Loucy (cell line): ENCODE measurements at regions not wholly inside any gene's neighbourhood (a gene's known extent, or its start where the extent isn't known, plus 50 kb on each side); places are given as distances from the start of the nearest gene placed in this dataset.
A peak's percentile ranks its signal among the peaks of the same experiment; 100 is the strongest.

ENCODE experiments used
- H2AFZ ChIP-seq: fragments of 200-600 bp; sonication (generic); 2 replicates; pipeline ENCODE4 v1.6.0; 2016; ENCODE audit warnings: antibody characterized with exemption, mild to moderate bottlenecking, low read length, moderate library complexity
- H3F3A ChIP-seq: fragments of 200-600 bp; 2 replicates; pipeline ENCODE4 v1.6.0; 2016; ENCODE audit warnings: antibody characterized with exemption, low read depth, mild to moderate bottlenecking
- H3K27me3 ChIP-seq: fragments of 200-600 bp; sonication (generic); 2 replicates; pipeline ENCODE4 v1.6.1; 2014; ENCODE audit warnings: low read length, mild to moderate bottlenecking; ENCODE audit not compliant: insufficient read depth, poor library complexity, severe bottlenecking
- H3K36me3 ChIP-seq: fragments of 200-600 bp; sonication (generic); 2 replicates; pipeline ENCODE4 v1.6.1; 2016; ENCODE audit warnings: low read length; ENCODE audit not compliant: insufficient read depth
- H3K4me1 ChIP-seq: fragments of 200-600 bp; sonication (generic); 2 replicates; pipeline ENCODE4 v1.5.1; 2014; ENCODE audit warnings: low read length, mild to moderate bottlenecking; ENCODE audit not compliant: insufficient read depth, poor library complexity, severe bottlenecking
- H3K4me2 ChIP-seq: fragments of 200-600 bp; sonication (generic); 2 replicates; pipeline ENCODE4 v1.6.0; 2014; ENCODE audit warnings: antibody characterized with exemption, low read length, low read depth, mild to moderate bottlenecking; ENCODE audit not compliant: poor library complexity, severe bottlenecking
- H3K4me3 ChIP-seq: fragments of 200-600 bp; sonication (generic); 2 replicates; pipeline ENCODE4 v1.5.1; 2014; ENCODE audit warnings: low read length, mild to moderate bottlenecking, mixed read lengths; ENCODE audit not compliant: poor library complexity, severe bottlenecking
- H3K79me2 ChIP-seq: fragments of 200-600 bp; sonication (generic); 2 replicates; pipeline ENCODE4 v1.6.1; 2014; ENCODE audit warnings: low read length; ENCODE audit not compliant: insufficient read depth
- H3K9ac ChIP-seq: fragments of 200-600 bp; sonication (generic); 2 replicates; pipeline ENCODE4 v1.6.0; 2014; ENCODE audit warnings: mild to moderate bottlenecking, low read depth, low read length, moderate library complexity; ENCODE audit not compliant: poor library complexity, severe bottlenecking
- H3K9me2 ChIP-seq: fragments of 200-600 bp; sonication (generic); replicated peaks from 2 replicates; pipeline ENCODE4 v1.6.1; 2016; ENCODE audit warnings: low read depth, low read length, mixed read lengths
- H3K9me3 ChIP-seq: fragments of 200-600 bp; sonication (generic); 2 replicates; pipeline ENCODE4 v1.6.1; 2014; ENCODE audit warnings: mild to moderate bottlenecking, antibody characterized with exemption, low read length, low read depth; ENCODE audit not compliant: insufficient read depth
- H4K20me1 ChIP-seq: fragments of 200-600 bp; sonication (generic); 2 replicates; pipeline ENCODE4 v1.6.0; 2014; ENCODE audit warnings: antibody characterized with exemption, low read length, mild to moderate bottlenecking; ENCODE audit not compliant: insufficient read depth, poor library complexity, severe bottlenecking
- CTCF ChIP-seq: fragments of 200-600 bp; sonication (generic); conservative IDR thresholded peaks from 2 replicates; pipeline ENCODE4 v1.5.1; 2014; ENCODE audit warnings: mild to moderate bottlenecking, antibody characterized with exemption, low read length
- EZH2phosphoT487 ChIP-seq: fragments of 200-600 bp; IDR thresholded peaks from 2 replicates; pipeline ENCODE4 v1.6.1; 2018; ENCODE audit warnings: antibody characterized with exemption, mild to moderate bottlenecking, moderate library complexity, borderline replicate concordance

GRCh38 chr2:175293776-175294175 is 112.3 kb upstream of the ATP5MC3 start:
- no peaks in the 10 kb centered on the region for H3K27me3 ChIP-seq

GRCh38 chr2:175293195-175293594 is 111.7 kb upstream of the ATP5MC3 start:
- no peak overlapping the region for H2AFZ ChIP-seq
- no peak overlapping the region for H3K9ac ChIP-seq
- no peaks in the 10 kb centered on the region for H3K36me3 ChIP-seq
- H3K27me3 ChIP-seq: no peaks in the 10 kb centered on the region
- no peaks in the 10 kb centered on the region for H3K4me1 ChIP-seq
- TF ChIP-seq CTCF (no peak), EZH2phosphoT487 (no peak)
- H3K4me3 ChIP-seq: no peak overlapping the region
- no peaks in the 10 kb centered on the region for H3F3A ChIP-seq
- H3K79me2 ChIP-seq: no peaks in the 10 kb centered on the region
- H4K20me1 ChIP-seq: no peaks in the 10 kb centered on the region
- no peaks in the 10 kb centered on the region for H3K9me3 ChIP-seq
- no peak overlapping the region for H3K4me2 ChIP-seq
- H3K9me2 ChIP-seq: no peaks in the 10 kb centered on the region

More at GRCh38 chr2:175293776-175294175, 112.3 kb upstream of the ATP5MC3 start:
- H4K20me1 ChIP-seq: no peaks in the 10 kb centered on the region
- H3K79me2 ChIP-seq: no peaks in the 10 kb centered on the region
- no peak overlapping the region for H2AFZ ChIP-seq
- no peaks in the 10 kb centered on the region for H3K9me3 ChIP-seq
- H3K9me2 ChIP-seq: no peaks in the 10 kb centered on the region
- no peak overlapping the region for H3K4me3 ChIP-seq
- no peak overlapping the region for H3K4me2 ChIP-seq
- H3K36me3 ChIP-seq: no peaks in the 10 kb centered on the region
- H3K9ac ChIP-seq: no peak overlapping the region
- H3K4me1 ChIP-seq: no peaks in the 10 kb centered on the region
- TF ChIP-seq EZH2phosphoT487 (no peak), CTCF (no peak)
- no peaks in the 10 kb centered on the region for H3F3A ChIP-seq

DNA sequence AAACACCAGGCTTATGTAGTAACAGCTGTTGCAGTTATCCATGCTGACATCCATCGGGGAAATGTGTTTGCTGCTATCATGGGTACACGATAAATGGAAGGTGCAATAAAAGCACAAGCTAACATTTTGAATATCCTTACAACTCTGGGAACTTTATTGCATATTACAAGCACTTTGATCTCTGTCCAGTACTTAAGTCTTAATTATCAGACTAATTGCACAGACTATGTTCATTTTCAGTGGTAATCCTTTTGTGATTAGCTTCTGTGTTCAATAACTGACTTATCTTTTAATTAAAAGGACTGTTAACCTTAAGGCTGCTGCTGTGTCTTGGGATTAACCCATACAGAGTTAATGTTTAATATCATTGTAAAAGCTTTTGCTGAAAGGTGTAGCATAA is 101.4 kb upstream of the ATP5MC3 start:
- no peaks in the 10 kb centered on the region for H3K79me2 ChIP-seq
- H3F3A ChIP-seq: no peaks in the 10 kb centered on the region
- H2AFZ ChIP-seq: peak overlapping the region; percentile 21; the same call in 1 of the 2 replicates
- H3K9ac ChIP-seq: no peak overlapping the region
- TF ChIP-seq CTCF: no peak
- no peak for TF ChIP-seq EZH2phosphoT487
- no peaks in the 10 kb centered on the region for H3K27me3 ChIP-seq
- H3K4me2 ChIP-seq: no peak overlapping the region
- no peaks in the 10 kb centered on the region for H3K4me1 ChIP-seq
- H3K4me3 ChIP-seq: no peak overlapping the region
- no peaks in the 10 kb centered on the region for H3K9me3 ChIP-seq
- no peaks in the 10 kb centered on the region for H3K36me3 ChIP-seq
- H4K20me1 ChIP-seq: no peaks in the 10 kb centered on the region
- H3K9me2 ChIP-seq: no peaks in the 10 kb centered on the region
